ENCODE measurements at regions not wholly inside any gene's neighbourhood (a gene's known extent, or its start where the extent isn't known, plus 50 kb on each side); places are given as distances from the start of the nearest gene placed in this dataset.

DNA sequence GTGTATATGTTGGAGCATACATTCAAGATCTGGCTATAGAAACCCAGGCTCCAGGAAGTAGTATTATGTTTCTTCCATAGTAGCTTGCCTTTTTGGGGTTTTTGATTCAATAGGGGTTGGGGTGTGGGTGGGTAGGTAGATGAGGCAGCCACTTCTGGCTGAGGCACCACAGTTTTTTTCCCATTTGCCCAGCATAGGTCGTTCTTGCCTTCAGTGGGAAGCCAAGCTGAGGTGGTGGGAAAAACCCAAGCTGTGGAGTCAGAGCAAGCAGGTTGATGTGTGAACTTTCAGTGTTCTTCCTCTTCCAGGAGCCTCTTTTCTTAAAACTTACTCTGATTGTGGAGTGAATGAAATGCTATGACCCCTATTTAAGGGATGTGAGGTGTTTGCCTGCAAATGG, 67.0 kb upstream of the RPS6KA3 start:
- no peak for DNase-seq (ENCODE audit: low read depth in 2 of 2, low spot score in 1 of 2)

DNA sequence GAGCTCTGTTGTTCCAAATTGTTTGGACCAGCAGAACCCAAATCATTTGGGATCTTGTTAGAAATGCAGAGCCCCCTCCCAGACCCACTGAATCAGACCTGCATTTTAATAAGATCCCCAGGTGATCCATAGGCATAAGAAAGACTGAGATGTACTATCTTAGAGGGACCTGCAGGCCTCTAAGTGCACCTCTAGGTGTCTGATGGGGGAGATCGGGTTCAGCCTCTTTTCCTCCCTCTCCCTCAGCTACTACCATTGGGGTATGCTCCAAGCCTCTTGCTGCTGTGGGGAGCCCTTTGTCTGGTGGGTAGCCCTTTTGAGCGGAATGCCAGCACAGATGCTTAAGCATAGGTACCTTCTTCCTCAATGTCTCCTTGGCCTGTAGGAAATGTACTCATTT, 63.8 kb upstream of the RPS6KA3 start:
- no peak for DNase-seq (ENCODE audit: low read depth in 2 of 2, low spot score in 1 of 2)

DNA sequence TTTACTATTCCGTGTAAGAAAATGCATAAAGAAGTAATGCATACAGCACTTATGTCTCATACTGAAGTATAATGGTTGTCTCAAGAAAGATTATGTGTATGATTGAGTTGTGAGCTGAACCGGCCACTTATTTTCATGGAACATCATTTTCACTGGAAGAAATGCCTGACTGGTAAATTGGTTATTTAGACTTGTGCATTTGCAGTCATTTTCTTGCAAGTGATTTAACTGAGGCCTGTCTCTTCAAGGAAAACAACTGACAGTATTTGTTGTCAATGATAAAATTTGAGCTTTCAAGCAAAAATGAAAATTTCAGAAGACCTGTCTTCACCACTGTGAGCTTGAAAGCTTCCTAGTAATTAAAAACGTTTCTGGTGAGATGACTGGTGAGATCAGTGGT, 62.7 kb upstream of the RPS6KA3 start:
- no peak for DNase-seq (ENCODE audit: low read depth in 2 of 2, low spot score in 1 of 2)

DNA sequence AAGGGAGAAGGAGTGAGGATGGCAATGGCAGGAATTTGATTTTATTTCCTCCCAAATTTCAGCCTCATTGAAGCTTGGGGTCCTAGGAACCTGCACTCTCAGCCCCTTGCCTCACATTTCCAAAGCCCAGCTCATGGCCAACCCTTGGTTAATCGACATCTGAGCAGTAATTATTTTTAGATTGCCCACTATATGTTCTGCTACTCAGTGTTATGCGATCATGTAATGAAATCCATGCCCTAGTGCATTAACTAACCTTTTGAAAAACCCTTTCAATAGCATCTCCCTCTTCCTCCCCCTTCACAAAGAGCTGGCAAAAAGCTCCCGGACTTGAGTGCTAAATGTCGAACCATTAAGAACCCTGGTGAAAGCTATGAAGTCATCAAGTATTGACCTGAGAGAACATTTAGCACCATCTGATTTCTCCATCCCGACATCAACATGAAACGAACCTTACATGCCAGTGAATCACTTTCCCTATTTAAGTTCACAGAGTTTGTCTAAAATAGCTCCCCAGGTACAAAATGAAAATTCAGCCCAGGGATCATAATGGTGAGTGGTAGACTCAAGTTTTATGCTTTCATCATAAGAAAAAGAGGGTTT, 59.2 kb upstream of the RPS6KA3 start:
- DNase-seq (ENCODE audit: low read depth in 2 of 2, low spot score in 1 of 2) = no peak

DNA sequence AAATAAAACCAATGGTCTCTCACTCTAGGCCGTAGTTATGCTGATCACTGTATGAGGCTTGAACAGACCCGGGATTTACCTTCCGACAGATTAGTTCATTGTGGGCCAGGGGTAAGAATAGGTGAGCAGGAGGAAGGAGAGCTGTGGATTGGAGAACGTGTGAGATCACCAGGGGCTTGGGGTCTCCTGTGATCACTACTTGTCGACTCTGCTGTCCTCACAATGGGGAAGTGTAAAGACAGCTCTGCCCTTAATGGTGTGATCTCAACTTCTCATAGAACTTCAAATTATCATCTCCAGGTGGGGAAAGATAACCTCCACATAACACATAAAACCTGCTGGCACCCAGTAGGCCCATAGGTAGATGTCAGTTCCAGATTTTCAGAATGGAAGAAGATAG, 56.2 kb upstream of the RPS6KA3 start:
- DNase-seq (ENCODE audit: low read depth in 2 of 2, low spot score in 1 of 2) = no peak

DNA sequence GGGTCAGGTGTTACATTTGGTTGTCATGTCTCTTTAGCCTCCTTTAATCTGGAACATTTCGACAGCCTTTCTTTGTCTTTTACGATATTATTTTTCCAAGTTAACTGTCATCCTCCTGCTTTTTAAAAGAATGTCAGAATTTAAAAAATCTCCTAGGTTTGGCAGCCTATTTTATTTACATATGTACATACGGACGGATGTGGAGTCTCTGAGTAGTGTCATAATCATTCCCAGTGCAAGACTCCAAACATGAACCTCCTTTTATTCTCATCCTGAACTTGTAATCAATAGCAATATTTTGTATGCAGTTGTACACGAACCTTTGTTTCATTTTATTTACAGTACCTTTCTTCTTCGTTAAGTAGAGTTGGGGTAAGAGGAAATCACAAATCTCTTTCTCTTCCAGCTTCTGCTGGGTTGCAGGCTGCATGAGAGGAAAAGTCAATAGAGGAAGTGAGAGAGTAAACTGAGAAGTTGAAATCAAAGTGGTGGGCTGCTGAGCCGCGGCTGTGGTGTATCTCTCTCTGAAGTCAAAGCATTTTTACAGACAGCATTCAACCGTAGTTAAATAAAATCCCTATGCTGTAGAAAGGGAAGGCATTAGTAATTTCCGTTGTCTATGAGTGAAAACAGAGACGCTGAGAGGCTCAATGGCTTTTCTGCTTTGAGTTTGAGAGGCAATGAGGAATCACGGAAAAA, 53.9 kb upstream of the RPS6KA3 start:
- DNase-seq (ENCODE audit: low read depth in 2 of 2, low spot score in 1 of 2) = no peak

DNA sequence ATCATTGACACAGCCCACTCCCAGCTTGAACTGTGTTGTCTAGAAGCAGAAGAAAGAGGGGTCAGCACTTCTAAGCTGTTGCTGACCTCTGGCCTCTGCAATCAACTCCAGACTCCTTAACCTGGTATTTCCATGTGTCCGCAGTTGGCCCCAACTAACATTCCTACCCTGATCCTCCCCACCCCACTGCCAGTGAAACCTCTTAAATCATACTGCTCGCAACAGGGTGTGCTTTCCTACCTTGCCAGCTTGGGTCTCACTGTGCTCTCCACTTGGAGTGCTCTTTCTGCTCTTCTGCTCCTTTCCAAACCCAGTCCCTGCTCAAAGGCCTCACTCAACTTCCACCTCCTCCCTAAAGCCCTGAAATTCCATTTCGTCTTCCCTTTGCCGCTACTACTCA, 52.3 kb upstream of the RPS6KA3 start:
- DNase-seq (ENCODE audit: low read depth in 2 of 2, low spot score in 1 of 2) = no peak

DNA sequence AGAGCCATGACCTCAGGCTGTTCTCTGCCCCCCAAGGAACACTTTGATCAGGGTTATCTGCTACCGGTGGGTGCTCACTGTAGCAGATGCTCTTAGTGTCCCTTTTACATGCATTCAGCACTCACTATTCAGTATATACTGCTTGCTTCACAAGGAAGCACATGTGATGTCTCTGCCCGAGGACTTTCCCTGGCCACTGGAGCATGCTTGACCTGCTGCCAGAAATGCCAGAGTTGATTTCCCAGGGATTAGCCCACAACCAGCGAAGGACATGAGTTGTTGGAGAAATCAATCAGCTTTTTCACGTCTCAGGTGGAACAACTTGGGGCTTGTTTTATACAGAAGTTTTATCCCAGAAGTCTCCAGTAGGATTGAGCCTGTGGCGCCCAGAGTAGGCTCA, 51.2 kb upstream of the RPS6KA3 start:
- no peak for DNase-seq (ENCODE audit: low read depth in 2 of 2, low spot score in 1 of 2)

Measured in stimulated activated CD8-positive, alpha-beta memory T cell treated with anti-CD3 and anti-CD28 coated beads, Interleukin-4, amount 100 ng/mL, for 4 hours (primary cell).